HepG2 (cell line): ENCODE measurements at regions not wholly inside any gene's neighbourhood (a gene's known extent, or its start where the extent isn't known, plus 50 kb on each side); places are given as distances from the start of the nearest gene placed in this dataset.

ENCODE experiments used
- CTCF ChIP-seq: sonication (generic); formaldehyde crosslinking; IDR thresholded peaks from 2 replicates; pipeline ENCODE4 v1.5.0; 2020; ENCODE audit warnings: mild to moderate bottlenecking, missing genetic modification reagents, moderate library complexity
- E2F1 ChIP-seq: sonication (generic); formaldehyde crosslinking; IDR thresholded peaks from 2 replicates; pipeline ENCODE4 v1.5.0; 2020; ENCODE audit warnings: missing genetic modification reagents
- EZH2 ChIP-seq: conservative IDR thresholded peaks from 2 replicates; pipeline ENCODE4 v1.6.1; 2012; ENCODE audit warnings: mild to moderate bottlenecking, low read depth, low read length, moderate library complexity
- FOXO1 ChIP-seq: sonication (generic); formaldehyde crosslinking; IDR thresholded peaks from 2 replicates; pipeline ENCODE4 v1.4.0; 2020; ENCODE audit warnings: missing genetic modification reagents
- HCFC1 ChIP-seq: fragments of 150-350 bp; IDR thresholded peaks from 2 replicates; pipeline ENCODE4 v1.6.1; 2014; ENCODE audit warnings: low read depth, low read length
- HMG20A ChIP-seq: IDR thresholded peaks from 2 replicates; pipeline ENCODE4 v1.6.1; 2016; ENCODE audit warnings: borderline replicate concordance
- IKZF5 ChIP-seq: IDR thresholded peaks from 2 replicates; pipeline ENCODE4 v1.6.1; 2018; ENCODE audit warnings: missing genetic modification reagents, mild to moderate bottlenecking, missing compliant biosample characterization
- MAX ChIP-seq: IDR thresholded peaks from 2 replicates; pipeline ENCODE4 v1.6.1; 2012; ENCODE audit warnings: inconsistent platforms
- NR2C2 ChIP-seq: sonication (generic); formaldehyde crosslinking; IDR thresholded peaks from 2 replicates; pipeline ENCODE4 v1.4.0; 2020; ENCODE audit warnings: missing genetic modification reagents, mild to moderate bottlenecking, moderate library complexity, borderline replicate concordance
- POLR2A ChIP-seq, 2 experiments: IDR thresholded peaks; 2 replicates each; pipeline ENCODE4 v1.6.1; 2011; ENCODE audit warnings: low read depth in 2 of 2, low read length in 2 of 2, mild to moderate bottlenecking in 1 of 2, moderate library complexity in 1 of 2; ENCODE audit not compliant: insufficient read depth in 1 of 2
- SIX4 ChIP-seq: sonication (generic); formaldehyde crosslinking; IDR thresholded peaks from 2 replicates; pipeline ENCODE4 v1.4.0; 2020; ENCODE audit warnings: missing genetic modification reagents
- ZNF44 ChIP-seq: sonication (generic); formaldehyde crosslinking; IDR thresholded peaks from 2 replicates; pipeline ENCODE4 v1.5.1; 2020; ENCODE audit warnings: mild to moderate bottlenecking, missing genetic modification reagents
- ZNF530 ChIP-seq: sonication (generic); formaldehyde crosslinking; IDR thresholded peaks from 2 replicates; pipeline ENCODE4 v1.5.0; 2020; ENCODE audit warnings: low read depth, mild to moderate bottlenecking, missing genetic modification reagents
- ZNF563 ChIP-seq: sonication (generic); formaldehyde crosslinking; IDR thresholded peaks from 2 replicates; pipeline ENCODE4 v1.8.0; 2022; ENCODE audit warnings: mild to moderate bottlenecking, moderate library complexity, missing genetic modification reagents

- no peak for TF ChIP-seq ZNF563 (CRISPR knock-in tag)
- TF ChIP-seq ZNF44 (CRISPR knock-in tag): no peak
- no peak for TF ChIP-seq IKZF5 (CRISPR knock-in tag)
- TF ChIP-seq HCFC1: no peak
- TF ChIP-seq ZNF530 (CRISPR knock-in tag): no peak
- no peak for TF ChIP-seq MAX
- TF ChIP-seq NR2C2 (CRISPR knock-in tag): no peak
- no peak for TF ChIP-seq HMG20A (CRISPR knock-in tag)
- TF ChIP-seq E2F1 (CRISPR knock-in tag): no peak
- no peak for TF ChIP-seq CTCF (CRISPR knock-in tag)
- TF ChIP-seq EZH2: no peak
- TF ChIP-seq FOXO1: no peak
- TF ChIP-seq SIX4 (CRISPR knock-in tag): no peak
- TF ChIP-seq POLR2A (IDR thresholded peaks at IDR 0.05; ENCODE audit: insufficient read depth in 1 of 2, low read depth in 2 of 2, low read length in 2 of 2): no peak
Observed at GRCh38 chr18:43668866-43669265, 391.6 kb upstream of the SYT4 start.
